Stimulated activated CD8-positive, alpha-beta memory T cell treated with anti-CD3 and anti-CD28 coated beads, Interleukin-2, amount 100 ng/mL, for 1 hour (primary cell): ENCODE measurements at regions not wholly inside any gene's neighbourhood (a gene's known extent, or its start where the extent isn't known, plus 50 kb on each side); places are given as distances from the start of the nearest gene placed in this dataset.

ENCODE experiments used
- DNase-seq, 2 donors: peaks; one replicate each; pipeline ENCODE4 v3.0.0-alpha.2; 2020; ENCODE audit warnings: low read depth in 2 of 2

GRCh38 chr9:105912863-105913516, 218.6 kb downstream of the TMEM38B start:
- no peak for DNase-seq

DNA sequence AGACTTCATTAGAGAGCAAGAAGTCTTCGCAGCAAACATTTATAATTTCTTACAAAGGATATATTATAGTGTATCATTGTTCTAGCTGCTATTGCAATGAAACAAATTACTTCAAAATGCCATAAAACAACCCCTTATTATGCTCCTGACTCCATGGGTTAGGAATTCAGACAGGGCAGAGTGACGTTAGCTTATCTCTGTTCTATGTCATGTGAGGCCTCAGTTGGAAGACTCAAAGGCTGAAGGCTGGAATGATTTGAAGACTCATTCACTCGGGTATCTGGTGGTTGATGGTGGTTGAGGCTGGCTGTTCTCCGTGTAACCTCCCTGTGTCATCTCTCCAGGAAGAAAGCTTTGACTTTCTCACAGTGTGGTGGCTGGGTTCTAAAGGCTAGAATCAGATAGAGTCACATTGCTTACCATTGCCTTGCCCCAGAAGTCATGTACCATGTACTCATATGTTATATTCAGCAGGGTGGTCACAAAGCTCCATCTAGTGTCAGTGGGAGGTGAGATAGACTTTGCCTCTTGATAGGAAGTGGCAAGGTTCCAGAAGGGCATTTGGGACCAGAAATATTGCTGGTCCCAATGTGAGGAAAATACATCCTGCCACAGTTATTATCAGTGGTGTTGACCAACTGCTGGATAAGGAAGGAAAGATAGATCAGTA, 226.9 kb downstream of the TMEM38B start:
- no peak for DNase-seq

GRCh38 chr9:105928416-105928815, 234.1 kb downstream of the TMEM38B start:
- no peak for DNase-seq

GRCh38 chr9:105930011-105930627, 235.8 kb downstream of the TMEM38B start:
- DNase-seq = no peak

DNA sequence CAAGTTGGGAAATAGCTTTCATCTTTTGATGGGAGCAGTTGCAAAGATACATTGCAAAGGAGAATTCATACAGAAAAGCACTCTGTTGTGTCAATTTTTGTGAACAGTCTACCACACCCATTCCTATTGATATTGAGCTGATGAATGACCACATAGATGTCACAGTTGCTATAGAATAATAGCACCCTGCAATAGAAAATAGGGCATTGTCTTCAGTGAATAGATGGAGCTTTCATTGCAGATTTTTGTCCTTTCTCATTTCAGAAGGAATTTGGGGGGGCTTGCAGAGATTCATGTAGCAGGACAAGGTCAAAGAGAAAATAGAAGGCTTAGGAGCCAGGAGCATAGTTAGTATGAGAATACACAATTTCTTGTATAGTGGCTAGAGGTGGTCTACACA, 237.9 kb downstream of the TMEM38B start:
- DNase-seq = no peak

GRCh38 chr9:105950448-105950847, 256.1 kb downstream of the TMEM38B start:
- DNase-seq = no peak

DNA sequence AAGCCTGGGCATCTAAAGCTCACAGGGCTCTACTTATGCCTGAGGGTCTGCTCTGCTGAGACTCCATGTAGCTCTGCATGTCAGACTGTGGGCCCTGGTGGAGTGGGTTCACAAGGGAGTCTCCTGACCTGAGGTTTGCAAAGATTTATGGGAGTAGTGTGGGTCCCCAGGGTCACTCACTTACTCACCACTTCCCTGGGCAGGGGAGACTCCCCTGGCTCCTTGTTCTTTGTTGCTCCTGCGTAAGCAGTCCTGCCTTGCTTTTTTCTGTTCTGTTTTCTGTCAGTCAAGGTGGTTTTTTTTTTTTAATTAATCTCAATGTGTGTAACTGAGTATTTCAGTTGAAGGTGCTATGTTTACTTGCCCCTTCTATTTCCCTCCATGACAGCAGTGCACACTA, 256.6 kb downstream of the TMEM38B start:
- no peak for DNase-seq

DNA sequence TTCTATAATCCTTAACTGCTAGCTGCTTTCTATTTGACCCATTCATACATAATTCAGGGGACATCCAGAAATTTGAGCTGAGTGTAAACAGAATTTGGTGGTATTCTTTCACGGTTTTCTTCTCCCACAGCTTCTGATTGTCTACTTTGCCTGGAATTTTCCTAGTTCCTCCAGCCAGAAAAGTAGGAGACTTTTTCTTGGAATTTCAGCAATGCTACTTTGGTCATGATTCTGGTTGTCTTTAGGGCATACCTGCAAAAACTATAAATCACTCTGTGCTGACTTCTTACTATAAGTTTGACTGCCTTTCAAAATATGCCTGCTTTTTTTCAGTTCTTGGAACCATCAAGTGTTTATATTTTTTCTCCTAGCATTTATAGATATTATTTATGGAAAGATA, 260.2 kb downstream of the TMEM38B start:
- no peak for DNase-seq

GRCh38 chr9:105957830-105958229, 263.5 kb downstream of the TMEM38B start:
- DNase-seq = no peak

GRCh38 chr9:105958587-105958986, 264.2 kb downstream of the TMEM38B start:
- DNase-seq = no peak

DNA sequence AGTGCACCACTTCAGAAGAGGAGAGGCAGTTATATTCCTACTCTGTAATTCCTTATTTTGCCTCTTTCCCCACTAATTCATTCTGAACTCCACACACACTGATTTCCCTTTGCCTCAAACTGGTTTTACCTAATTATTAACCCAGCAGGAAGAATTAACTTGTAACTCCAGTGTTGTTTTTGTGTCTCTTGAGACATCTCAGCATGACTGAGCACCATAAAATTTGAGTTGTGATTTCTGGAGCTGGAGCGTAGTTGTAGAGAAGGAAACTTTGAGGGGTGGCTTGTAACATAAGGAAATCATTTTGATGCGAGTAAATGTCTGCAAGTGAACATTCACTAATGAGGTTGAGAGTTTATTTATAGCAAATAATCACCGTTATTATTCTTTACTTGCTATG, 265.2 kb downstream of the TMEM38B start:
- no peak for DNase-seq

DNA sequence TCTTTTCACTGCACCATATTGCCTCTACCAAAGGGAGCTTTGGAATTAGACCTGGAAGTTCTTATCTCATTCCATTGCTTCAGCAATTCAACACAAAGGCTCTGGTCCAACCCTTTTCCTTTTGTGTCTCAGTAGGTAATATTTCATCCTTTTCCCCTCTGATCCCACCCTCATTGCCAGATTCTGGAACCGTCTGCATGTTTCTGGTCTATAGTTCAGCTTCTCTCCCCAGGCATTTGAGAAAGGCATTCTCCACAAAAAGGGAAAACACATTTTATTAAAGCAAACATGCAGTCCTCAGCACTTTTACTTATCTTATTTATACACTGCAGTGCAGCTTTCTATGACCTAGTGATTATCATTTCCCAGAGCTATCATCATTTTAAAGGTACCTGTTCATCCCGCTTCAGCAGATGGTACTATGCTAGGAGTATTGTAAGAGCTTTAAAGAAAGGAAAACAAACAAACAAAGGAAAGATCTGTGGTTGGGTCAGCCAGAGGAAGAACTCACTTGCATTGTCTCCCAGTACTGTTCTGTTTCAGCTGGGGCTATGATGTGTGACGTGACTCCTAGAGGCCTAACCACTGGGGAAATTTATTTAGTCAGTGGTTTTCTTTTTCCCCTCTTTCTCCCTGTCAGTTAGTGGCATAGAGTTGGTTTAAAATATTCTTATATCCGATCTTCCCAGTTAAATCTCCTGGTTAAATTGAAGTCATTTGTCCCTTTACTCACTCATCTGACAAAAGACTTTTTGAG, 269.2 kb downstream of the TMEM38B start:
- no peak for DNase-seq

DNA sequence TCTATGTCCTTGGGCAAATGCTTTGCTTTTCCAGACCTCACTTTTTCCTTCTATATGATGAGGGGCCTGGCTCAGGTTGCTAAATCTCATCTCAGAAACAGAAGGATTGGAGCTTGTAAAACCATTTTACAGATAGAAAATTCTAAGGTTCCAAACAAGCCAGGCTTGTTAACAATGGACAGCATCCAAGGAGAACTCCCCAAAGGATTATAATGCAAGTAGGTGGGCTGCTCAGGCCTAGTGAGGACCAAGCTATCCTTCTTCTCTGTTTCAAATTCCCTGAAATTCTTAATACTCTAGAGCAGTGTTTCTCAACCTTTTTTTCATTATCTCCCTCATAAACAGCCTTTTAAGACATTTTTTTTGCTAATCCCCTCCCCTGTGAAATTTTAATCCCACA, 269.8 kb downstream of the TMEM38B start:
- no peak for DNase-seq

DNA sequence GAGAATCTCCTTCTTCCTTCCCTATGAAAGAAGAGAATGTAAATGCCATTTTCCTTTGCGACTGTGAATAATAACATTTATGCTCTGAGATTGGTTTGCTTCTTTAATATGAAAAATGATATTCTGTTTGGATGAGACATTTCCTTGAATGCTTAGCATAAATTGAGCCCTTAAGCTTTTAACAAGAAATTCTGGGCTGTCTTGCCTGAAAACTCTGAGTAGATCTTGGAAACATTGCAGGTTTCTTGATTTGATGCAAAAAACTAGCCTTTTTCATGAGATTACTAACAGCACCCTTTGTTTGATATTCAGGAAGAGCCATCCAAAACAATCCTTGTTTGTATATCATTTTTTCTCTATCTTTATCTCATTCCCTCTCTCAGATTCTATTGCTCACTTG, 272.5 kb downstream of the TMEM38B start:
- no peak for DNase-seq

DNA sequence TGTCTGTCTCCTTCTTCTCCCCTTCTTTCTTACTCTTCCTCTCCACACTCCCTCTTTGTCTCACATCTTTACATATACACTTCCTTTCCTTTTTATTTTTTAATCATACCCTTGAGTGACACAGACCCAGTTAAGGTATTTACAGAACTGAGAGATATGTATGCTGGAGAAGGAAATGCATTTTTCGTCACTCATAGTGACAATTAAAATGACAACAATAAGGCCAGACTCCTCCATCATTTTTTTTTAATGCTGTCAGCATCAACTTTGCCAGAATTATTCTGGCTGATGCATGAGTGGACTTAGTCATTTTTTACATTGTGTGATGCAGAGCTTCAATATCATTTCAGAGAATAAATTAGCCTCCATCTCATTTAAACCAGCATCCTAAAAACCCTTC, 272.9 kb downstream of the TMEM38B start:
- DNase-seq = no peak

- DNase-seq = no peak
These were observed 273.5 kb downstream of the TMEM38B start for GRCh38 chr9:105967797-105968196.

DNA sequence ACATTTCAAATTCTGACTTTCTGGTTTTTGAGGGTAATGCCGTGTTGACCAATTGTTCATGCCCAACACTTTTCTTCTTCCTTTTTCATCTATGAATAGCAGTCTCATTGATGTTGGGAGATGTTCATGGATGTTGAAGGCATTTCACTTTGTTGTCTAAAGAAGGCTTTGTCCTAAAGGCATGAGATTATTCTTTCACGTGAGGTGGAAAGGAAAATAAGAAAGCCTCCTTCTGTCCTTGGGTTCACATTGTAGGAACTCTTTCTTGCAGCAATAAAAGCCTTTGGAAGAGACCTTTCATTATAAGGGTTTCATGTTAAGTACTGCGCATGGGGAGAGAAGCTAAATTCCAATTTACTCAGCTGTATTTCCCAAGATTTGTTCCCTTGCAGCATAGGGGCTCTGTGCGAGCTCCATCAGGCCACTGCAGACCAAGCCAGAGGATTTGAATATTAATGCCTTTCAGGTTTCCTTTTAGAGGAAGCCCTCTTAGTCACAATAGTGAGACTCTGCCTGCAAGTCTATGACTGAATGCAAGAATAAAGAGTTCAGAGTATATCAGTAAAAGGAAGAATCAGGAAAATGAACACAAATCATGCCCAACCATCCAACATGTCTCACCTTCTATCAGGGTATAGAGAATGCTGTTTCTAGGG, 274.6 kb downstream of the TMEM38B start:
- no peak for DNase-seq

GRCh38 chr9:105969636-105970035, 275.3 kb downstream of the TMEM38B start:
- no peak for DNase-seq

DNA sequence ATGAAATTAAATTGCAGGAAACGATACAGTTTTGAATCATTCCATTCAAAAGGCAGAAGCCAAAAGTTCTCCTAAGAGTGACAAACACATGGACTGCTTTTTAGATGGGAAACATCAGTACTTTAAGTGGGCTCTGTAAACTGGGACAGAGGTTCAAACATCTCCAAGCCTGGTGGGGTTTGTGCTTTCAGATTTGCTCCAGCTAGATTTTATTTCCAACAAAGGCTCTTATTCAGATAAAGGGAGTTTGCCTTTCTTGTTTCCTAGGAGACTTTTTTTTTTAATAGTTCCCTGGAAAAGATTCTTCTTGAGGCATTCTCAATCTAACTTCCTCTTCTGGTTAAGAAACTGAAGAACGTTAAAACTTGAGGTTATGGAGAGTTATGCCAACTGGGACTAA, 277.6 kb downstream of the TMEM38B start:
- DNase-seq = no peak

- DNase-seq = no peak
These were observed 278.3 kb downstream of the TMEM38B start for GRCh38 chr9:105972466-105973204.

GRCh38 chr9:105973951-105974351, 279.6 kb downstream of the TMEM38B start:
- no peak for DNase-seq
